GM18508 (cell line): ENCODE measurements at regions not wholly inside any gene's neighbourhood (a gene's known extent, or its start where the extent isn't known, plus 50 kb on each side); places are given as distances from the start of the nearest gene placed in this dataset.

Source experiments
- ATAC-seq: cut with Tn5 transposase; IDR thresholded peaks from one replicate; pipeline ENCODE4 v1.9.1; 2021; ENCODE audit warnings: moderate number of reproducible peaks; ENCODE audit not compliant: insufficient read depth, unreplicated experiment

- ATAC-seq = no peak
Measured at GRCh38 chr13:84082462-84082861, 200.2 kb upstream of the SLITRK1 start.

- no peak for ATAC-seq
Measured at GRCh38 chr13:84080748-84081530, 198.7 kb upstream of the SLITRK1 start.

- no peak for ATAC-seq
Measured at GRCh38 chr13:84077271-84077670, 195.0 kb upstream of the SLITRK1 start.

GRCh38 chr13:84076280-84076679 lies 194.0 kb upstream of the SLITRK1 start:
- ATAC-seq = no peak

- no peak for ATAC-seq
Measured at GRCh38 chr13:84050536-84050935, 168.3 kb upstream of the SLITRK1 start.

- ATAC-seq = no peak
Measured at GRCh38 chr13:84049443-84050219, 167.4 kb upstream of the SLITRK1 start.

GRCh38 chr13:84044805-84045204 lies 162.5 kb upstream of the SLITRK1 start:
- ATAC-seq = no peak

GRCh38 chr13:84038001-84038400 lies 155.7 kb upstream of the SLITRK1 start:
- no peak for ATAC-seq

- no peak for ATAC-seq
Measured at GRCh38 chr13:84032116-84032515, 149.8 kb upstream of the SLITRK1 start.

- ATAC-seq = no peak
Measured at GRCh38 chr13:84031120-84031519, 148.8 kb upstream of the SLITRK1 start.

- no peak for ATAC-seq
Measured at GRCh38 chr13:84029396-84029795, 147.1 kb upstream of the SLITRK1 start.

- ATAC-seq = no peak
Measured at GRCh38 chr13:84025824-84026223, 143.6 kb upstream of the SLITRK1 start.

GRCh38 chr13:83996415-83996814 lies 114.1 kb upstream of the SLITRK1 start:
- ATAC-seq = no peak

- no peak for ATAC-seq
Measured at GRCh38 chr13:83995930-83996329, 113.7 kb upstream of the SLITRK1 start.

GRCh38 chr13:83992566-83993358 lies 110.5 kb upstream of the SLITRK1 start:
- no peak for ATAC-seq

GRCh38 chr13:83987394-83987793 lies 105.1 kb upstream of the SLITRK1 start:
- ATAC-seq = no peak

- ATAC-seq = no peak
Measured at GRCh38 chr13:83984793-83985192, 102.5 kb upstream of the SLITRK1 start.

- ATAC-seq = no peak
Measured at GRCh38 chr13:83980331-83980730, 98.1 kb upstream of the SLITRK1 start.

GRCh38 chr13:83975655-83976165 lies 93.4 kb upstream of the SLITRK1 start:
- no peak for ATAC-seq

- no peak for ATAC-seq
Measured at GRCh38 chr13:83958531-83958930, 76.3 kb upstream of the SLITRK1 start.

- no peak for ATAC-seq
Measured at GRCh38 chr13:83955011-83955410, 72.7 kb upstream of the SLITRK1 start.
